H1 (cell line): ENCODE measurements at regions not wholly inside any gene's neighbourhood (a gene's known extent, or its start where the extent isn't known, plus 50 kb on each side); places are given as distances from the start of the nearest gene placed in this dataset.

Experiments used
- CTCF ChIA-PET: fragments of 300-600 bp; sonication (Branson Sonifier 250); formaldehyde crosslinking; loops from one replicate; lab custom pipeline; 2021; ENCODE audit not compliant: partially characterized antibody; lab: Charles Lee
- POLR2A ChIA-PET: fragments of 300-600 bp; sonication (Branson Sonifier 250); formaldehyde crosslinking; loops from one replicate; lab custom pipeline; 2021; ENCODE audit warnings: inconsistent platforms; ENCODE audit not compliant: partially characterized antibody; lab: Charles Lee
- DNase-seq, 2 experiments: peaks; one replicate each; pipeline versions ENCODE4 v3.0.0 to v3.0.0-alpha.2; 2010 to 2022; ENCODE audit warnings: low spot score in 2 of 2, low read depth in 1 of 2, mixed read lengths in 1 of 2
- FAIRE-seq: peaks from 2 replicates; lab custom pipeline; 2011; peaks lifted over from hg19 to GRCh38; lab: Jason Lieb, UNC
- H2AFZ ChIP-seq: 2 replicates; pipeline ENCODE4 v1.8.1; 2012; ENCODE audit warnings: low read length, inconsistent platforms
- H2AK5ac ChIP-seq: 2 replicates; pipeline ENCODE4 v1.6.1; 2013; ENCODE audit warnings: low read depth, low read length
- H2BK120ac ChIP-seq: replicated peaks from 2 replicates; pipeline ENCODE3; 2013; ENCODE audit warnings: low read depth, low read length, inconsistent platforms
- H2BK12ac ChIP-seq: 2 replicates; pipeline ENCODE4 v1.6.1; 2013; ENCODE audit warnings: low read depth, low read length
- H2BK15ac ChIP-seq: 2 replicates; pipeline ENCODE4 v1.6.1; 2013; ENCODE audit warnings: low read length
- H2BK20ac ChIP-seq: 2 replicates; pipeline ENCODE4 v1.6.1; 2013; ENCODE audit warnings: low read length
- H2BK5ac ChIP-seq: 2 replicates; pipeline ENCODE4 v1.6.1; 2013; ENCODE audit warnings: low read depth, low read length
- H3K14ac ChIP-seq: 2 replicates; pipeline ENCODE4 v1.6.1; 2013; ENCODE audit warnings: inconsistent platforms; ENCODE audit not compliant: insufficient read length
- H3K18ac ChIP-seq: 2 replicates; pipeline ENCODE4 v1.6.1; 2013; ENCODE audit warnings: low read length; ENCODE audit errors: extremely low read depth
- H3K23ac ChIP-seq: 2 replicates; pipeline ENCODE4 v1.6.1; 2013; ENCODE audit warnings: inconsistent platforms; ENCODE audit not compliant: insufficient read length
- H3K23me2 ChIP-seq: 2 replicates; pipeline ENCODE4 v1.6.1; 2013; ENCODE audit warnings: low read depth, low read length
- H3K27ac ChIP-seq: 2 replicates; pipeline ENCODE4 v1.6.1; 2011; ENCODE audit warnings: low read depth, low read length, inconsistent platforms
- H3K27me3 ChIP-seq, 4 experiments: replicated peaks in 1 of 4; 1 replicate in 1 of 4; 2 replicates in 3 of 4; pipeline versions ENCODE4 v1.6.1 to v1.8.1; 2011 to 2013; ENCODE audit warnings: low read length in 3 of 4, mild to moderate bottlenecking in 3 of 4, inconsistent platforms in 2 of 4, mixed read lengths in 2 of 4, moderate library complexity in 1 of 4; ENCODE audit not compliant: control insufficient read depth in 3 of 4, insufficient read depth in 3 of 4; ENCODE audit errors: extremely low read depth in 1 of 4
- H3K36me3 ChIP-seq, 4 experiments: 2 replicates each; pipeline versions ENCODE4 v1.6.1 to v1.8.1; 2011 to 2013; ENCODE audit warnings: mild to moderate bottlenecking in 4 of 4, low read length in 3 of 4, moderate library complexity in 2 of 4, control low read depth in 1 of 4, inconsistent platforms in 1 of 4; ENCODE audit not compliant: insufficient read depth in 4 of 4, control insufficient read depth in 2 of 4
- H3K4ac ChIP-seq: replicated peaks from 2 replicates; pipeline ENCODE3; 2013; ENCODE audit warnings: low read length, low read depth, mixed read lengths, inconsistent platforms; ENCODE audit not compliant: insufficient read length
- H3K4me1 ChIP-seq, 4 experiments: replicated peaks in 1 of 4; 1 replicate in 1 of 4; 2 replicates in 3 of 4; pipeline versions ENCODE4 v1.6.1 to v1.8.1; 2011 to 2013; ENCODE audit warnings: low read length in 3 of 4, inconsistent platforms in 2 of 4, mixed read lengths in 1 of 4; ENCODE audit not compliant: insufficient read depth in 4 of 4, control insufficient read depth in 3 of 4
- H3K4me2 ChIP-seq, 2 experiments: 2 replicates each; pipeline versions ENCODE4 v1.6.1 to v1.8.1; 2011 to 2013; ENCODE audit warnings: low read depth in 2 of 2, low read length in 2 of 2, control low read depth in 1 of 2, inconsistent platforms in 1 of 2, mild to moderate bottlenecking in 1 of 2; ENCODE audit not compliant: insufficient read depth in 1 of 2
- H3K4me3 ChIP-seq, 4 experiments: fragments of 200-600, 300-600 bp in 1 of 4; sonication (generic), shearing (Covaris generic), sonication (Bioruptor Twin) in 1 of 4; 2 replicates each; pipeline versions ENCODE4 v1.5.1 to v1.8.1; 2011 to 2016; ENCODE audit warnings: low read length in 4 of 4, low read depth in 3 of 4, control low read depth in 2 of 4, inconsistent platforms in 2 of 4, mild to moderate bottlenecking in 2 of 4, mixed read lengths in 1 of 4, moderate library complexity in 1 of 4; ENCODE audit not compliant: insufficient read depth in 2 of 4; ENCODE audit errors: extremely low read depth in 1 of 4
- H3K56ac ChIP-seq: replicated peaks from 2 replicates; pipeline ENCODE3; 2013; ENCODE audit warnings: low read depth, mild to moderate bottlenecking, mixed read lengths, low read length, inconsistent platforms; ENCODE audit not compliant: insufficient read length
- H3K79me1 ChIP-seq: 2 replicates; pipeline ENCODE4 v1.6.1; 2013; ENCODE audit warnings: low read depth, low read length, control low read depth
- H3K79me2 ChIP-seq, 2 experiments: 2 replicates each; pipeline versions ENCODE4 v1.6.1 to v1.8.1; 2012 to 2013; ENCODE audit warnings: low read length in 2 of 2, mild to moderate bottlenecking in 2 of 2, inconsistent platforms in 1 of 2; ENCODE audit not compliant: insufficient read depth in 2 of 2, control insufficient read depth in 1 of 2
- H3K9ac ChIP-seq, 4 experiments: replicated peaks in 1 of 4; 1 replicate in 1 of 4; 2 replicates in 3 of 4; pipeline versions ENCODE4 v1.6.1 to v1.8.1; 2011 to 2013; ENCODE audit warnings: low read depth in 3 of 4, low read length in 3 of 4, control low read depth in 2 of 4, mild to moderate bottlenecking in 2 of 4, moderate library complexity in 2 of 4, inconsistent platforms in 1 of 4; ENCODE audit errors: extremely low read depth in 1 of 4
- H3K9me3 ChIP-seq, 2 experiments: 2 replicates each; pipeline versions ENCODE4 v1.6.1 to v1.8.1; 2012 to 2013; ENCODE audit warnings: mild to moderate bottlenecking in 2 of 2, moderate library complexity in 2 of 2, control low read depth in 1 of 2, inconsistent platforms in 1 of 2, low read depth in 1 of 2, low read length in 1 of 2, mixed read lengths in 1 of 2; ENCODE audit not compliant: insufficient read depth in 2 of 2
- H4K20me1 ChIP-seq, 2 experiments: replicated peaks in 1 of 2; 2 replicates each; pipeline versions ENCODE3 to v1.8.1; 2011 to 2013; ENCODE audit warnings: inconsistent platforms in 2 of 2, low read length in 2 of 2, mild to moderate bottlenecking in 1 of 2; ENCODE audit not compliant: insufficient read depth in 2 of 2, control insufficient read depth in 1 of 2
- H4K5ac ChIP-seq: 2 replicates; pipeline ENCODE4 v1.6.1; 2013; ENCODE audit warnings: low read length, low read depth, mixed read lengths, inconsistent platforms; ENCODE audit not compliant: insufficient read length
- H4K8ac ChIP-seq: 2 replicates; pipeline ENCODE4 v1.8.0; 2013; ENCODE audit warnings: mild to moderate bottlenecking, moderate library complexity, low read length, inconsistent platforms; ENCODE audit not compliant: insufficient read depth; ENCODE audit errors: extremely low read depth
- H4K91ac ChIP-seq: replicated peaks from 2 replicates; pipeline ENCODE3; 2013; ENCODE audit warnings: low read length, mixed read lengths, inconsistent platforms; ENCODE audit not compliant: insufficient read length
- WGBS, 2 experiments: shearing (Covaris generic) in 1 of 2; methylation state at CpG; one replicate each; pipeline versions ENCODE4 v1.1.6 to v1.1.7; 2013 to 2015; ENCODE audit warnings: low lambda C conversion rate in 2 of 2, mixed read lengths in 2 of 2, inconsistent platforms in 1 of 2, low coverage in 1 of 2, missing lambda C conversion rate in 1 of 2; ENCODE audit not compliant: insufficient replicate concordance in 2 of 2, insufficient coverage in 1 of 2, insufficient read length in 1 of 2; ENCODE audit errors: extremely low coverage in 1 of 2, missing lambda C conversion rate in 1 of 2; 5-methylcytosine and 5-hydroxymethylcytosine counted together
- TF ChIP-seq, protein P1 (sequence below), 3 experiments: IDR thresholded peaks; 1 replicate in 2 of 3; 2 replicates in 1 of 3; pipeline versions ENCODE4 v1.5.1 to v1.6.1; 2011; ENCODE audit warnings: low read length in 3 of 3, mild to moderate bottlenecking in 3 of 3, inconsistent platforms in 2 of 3, low read depth in 1 of 3, moderate library complexity in 1 of 3; ENCODE audit not compliant: insufficient read depth in 1 of 3; ENCODE audit errors: control extremely low read depth in 1 of 3
- TF ChIP-seq, protein P2 (sequence below): IDR thresholded peaks from 2 replicates; pipeline ENCODE4 v1.6.1; 2011; ENCODE audit warnings: low read length, improper control_type of control experiment

DNA sequence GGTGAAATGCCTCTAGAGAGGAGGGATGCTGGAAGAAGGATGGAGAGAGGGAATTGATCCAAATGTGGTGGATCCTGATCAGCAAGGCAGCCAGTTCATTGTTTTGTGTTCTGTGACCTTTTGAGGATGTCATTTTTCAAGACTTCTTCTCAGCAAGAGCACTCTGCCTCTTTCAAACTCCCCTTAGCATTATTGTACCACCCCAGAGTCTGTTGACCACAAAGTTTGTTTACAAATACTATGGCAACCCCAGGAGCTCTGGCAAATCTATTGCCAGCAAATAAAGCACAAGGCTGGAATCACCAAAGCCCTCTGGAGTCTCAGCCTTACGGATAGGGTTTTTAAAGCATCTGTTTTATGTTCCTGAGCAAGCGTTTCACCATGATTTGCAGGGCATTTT lies 76.2 kb upstream of the SLC1A3 start:
- Histone ChIP-seq H4K5ac (no peak overlapping the region), H3K79me1 (no peaks in the 10 kb centered on the region), H2BK20ac (no peak overlapping the region), H2AK5ac (no peak overlapping the region), H3K23ac (no peak overlapping the region), H2BK120ac (no peak overlapping the region), H2AFZ (no peak overlapping the region), H3K4me1 (peaks cover 0 to under 1% (median 0%) of the 10 kb centered on the region in 4 experiments; a peak in 1 of 7 replicates), H4K8ac (no peak overlapping the region), H3K27ac (no peak overlapping the region; the same call in 1 of the 2 replicates), H3K9me3 (no peaks in the 10 kb centered on the region), H4K91ac (no peak overlapping the region), H2BK12ac (no peak overlapping the region), H3K14ac (no peak overlapping the region), H3K4me3 (no peak overlapping the region), H3K4me2 (no peak overlapping the region), H3K23me2 (no peaks in the 10 kb centered on the region), H3K79me2 (no peaks in the 10 kb centered on the region), H3K27me3 (no peaks in the 10 kb centered on the region), H3K9ac (no peak overlapping the region), H4K20me1 (no peaks in the 10 kb centered on the region), H2BK5ac (no peak overlapping the region), H3K4ac (no peak overlapping the region), H2BK15ac (no peak overlapping the region), H3K56ac (no peak overlapping the region), H3K36me3 (no peaks in the 10 kb centered on the region), H3K18ac (no peak overlapping the region)
- ChIA-PET CTCF (interaction anchor here (0.9 to 1.1 kb wide), 4 partner anchors 19 to 171 kb away, joined by 3 to 5 read pairs (median 4); no protein-coding TSS in a partner anchor), POLR2A (no interaction called here)
- TF ChIP-seq, protein P1, sequence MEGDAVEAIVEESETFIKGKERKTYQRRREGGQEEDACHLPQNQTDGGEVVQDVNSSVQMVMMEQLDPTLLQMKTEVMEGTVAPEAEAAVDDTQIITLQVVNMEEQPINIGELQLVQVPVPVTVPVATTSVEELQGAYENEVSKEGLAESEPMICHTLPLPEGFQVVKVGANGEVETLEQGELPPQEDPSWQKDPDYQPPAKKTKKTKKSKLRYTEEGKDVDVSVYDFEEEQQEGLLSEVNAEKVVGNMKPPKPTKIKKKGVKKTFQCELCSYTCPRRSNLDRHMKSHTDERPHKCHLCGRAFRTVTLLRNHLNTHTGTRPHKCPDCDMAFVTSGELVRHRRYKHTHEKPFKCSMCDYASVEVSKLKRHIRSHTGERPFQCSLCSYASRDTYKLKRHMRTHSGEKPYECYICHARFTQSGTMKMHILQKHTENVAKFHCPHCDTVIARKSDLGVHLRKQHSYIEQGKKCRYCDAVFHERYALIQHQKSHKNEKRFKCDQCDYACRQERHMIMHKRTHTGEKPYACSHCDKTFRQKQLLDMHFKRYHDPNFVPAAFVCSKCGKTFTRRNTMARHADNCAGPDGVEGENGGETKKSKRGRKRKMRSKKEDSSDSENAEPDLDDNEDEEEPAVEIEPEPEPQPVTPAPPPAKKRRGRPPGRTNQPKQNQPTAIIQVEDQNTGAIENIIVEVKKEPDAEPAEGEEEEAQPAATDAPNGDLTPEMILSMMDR (IDR thresholded peaks at IDR 0.05; ENCODE audit: control extremely low read depth in 1 of 3, insufficient read depth in 1 of 3, low read depth in 1 of 3, low read length in 3 of 3): no peak
- TF ChIP-seq, protein P2, sequence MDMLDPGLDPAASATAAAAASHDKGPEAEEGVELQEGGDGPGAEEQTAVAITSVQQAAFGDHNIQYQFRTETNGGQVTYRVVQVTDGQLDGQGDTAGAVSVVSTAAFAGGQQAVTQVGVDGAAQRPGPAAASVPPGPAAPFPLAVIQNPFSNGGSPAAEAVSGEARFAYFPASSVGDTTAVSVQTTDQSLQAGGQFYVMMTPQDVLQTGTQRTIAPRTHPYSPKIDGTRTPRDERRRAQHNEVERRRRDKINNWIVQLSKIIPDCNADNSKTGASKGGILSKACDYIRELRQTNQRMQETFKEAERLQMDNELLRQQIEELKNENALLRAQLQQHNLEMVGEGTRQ: no peak
- no peak for FAIRE-seq
- no peak for DNase-seq
- 89% methylated on average over 2 of the region's 2 CpGs; no CpG with 5 or more reads in 1 of the 2 experiments for WGBS, 2 experiments
